ENCODE measurements at regions not wholly inside any gene's neighbourhood (a gene's known extent, or its start where the extent isn't known, plus 50 kb on each side); places are given as distances from the start of the nearest gene placed in this dataset.
A peak's percentile ranks its signal among the peaks of the same experiment; 100 is the strongest.

DNA sequence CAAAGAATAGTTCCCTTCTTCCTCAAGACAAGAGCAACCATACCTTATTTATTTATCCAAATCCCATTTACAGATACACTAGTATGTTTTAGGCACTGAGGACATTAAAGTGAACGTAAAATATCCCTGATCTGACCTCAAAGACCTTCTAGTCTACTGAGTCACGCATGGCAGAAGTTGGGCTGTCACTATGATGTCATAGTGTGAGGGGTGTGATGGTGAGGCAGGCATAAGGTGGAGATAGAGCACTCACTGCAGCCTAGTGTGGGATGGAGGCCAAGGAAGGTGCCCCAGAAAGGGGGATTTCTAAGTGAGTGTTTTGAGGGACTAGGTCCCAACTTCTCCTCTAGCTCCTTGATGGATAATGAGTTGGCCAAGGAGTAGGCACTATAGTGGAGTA lies 249.5 kb upstream of the SKOR2 start:
- Histone ChIP-seq H3K79me2 (ENCODE audit: insufficient read depth, low read length) (no peaks in the 10 kb centered on the region), H3K36me3 (ENCODE audit: insufficient read depth, low read length) (no peaks in the 10 kb centered on the region), H3K9me3 (ENCODE audit: insufficient read depth, low read depth, low read length) (no peaks in the 10 kb centered on the region), H4K20me1 (ENCODE audit: insufficient read depth, low read length) (no peaks in the 10 kb centered on the region), H3K4me3 (ENCODE audit: insufficient read depth, low read depth, low read length) (no peak overlapping the region), H3K4me1 (ENCODE audit: insufficient read depth, low read length) (no peaks in the 10 kb centered on the region), H3K9ac (ENCODE audit: low read length) (no peak overlapping the region), H3K27ac (ENCODE audit: low read depth, low read length) (no peak overlapping the region), H3K4me2 (ENCODE audit: low read length) (no peak overlapping the region), H2AFZ (ENCODE audit: low read depth, low read length) (no peak overlapping the region), H3K27me3 (ENCODE audit: insufficient read depth, low read length) (no peaks in the 10 kb centered on the region)
- TF ChIP-seq, protein P1, sequence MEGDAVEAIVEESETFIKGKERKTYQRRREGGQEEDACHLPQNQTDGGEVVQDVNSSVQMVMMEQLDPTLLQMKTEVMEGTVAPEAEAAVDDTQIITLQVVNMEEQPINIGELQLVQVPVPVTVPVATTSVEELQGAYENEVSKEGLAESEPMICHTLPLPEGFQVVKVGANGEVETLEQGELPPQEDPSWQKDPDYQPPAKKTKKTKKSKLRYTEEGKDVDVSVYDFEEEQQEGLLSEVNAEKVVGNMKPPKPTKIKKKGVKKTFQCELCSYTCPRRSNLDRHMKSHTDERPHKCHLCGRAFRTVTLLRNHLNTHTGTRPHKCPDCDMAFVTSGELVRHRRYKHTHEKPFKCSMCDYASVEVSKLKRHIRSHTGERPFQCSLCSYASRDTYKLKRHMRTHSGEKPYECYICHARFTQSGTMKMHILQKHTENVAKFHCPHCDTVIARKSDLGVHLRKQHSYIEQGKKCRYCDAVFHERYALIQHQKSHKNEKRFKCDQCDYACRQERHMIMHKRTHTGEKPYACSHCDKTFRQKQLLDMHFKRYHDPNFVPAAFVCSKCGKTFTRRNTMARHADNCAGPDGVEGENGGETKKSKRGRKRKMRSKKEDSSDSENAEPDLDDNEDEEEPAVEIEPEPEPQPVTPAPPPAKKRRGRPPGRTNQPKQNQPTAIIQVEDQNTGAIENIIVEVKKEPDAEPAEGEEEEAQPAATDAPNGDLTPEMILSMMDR (IDR thresholded peaks at IDR 0.05; ENCODE audit: insufficient read depth, low read depth, low read length), result no peak
- TF ChIP-seq EZH2 (IDR thresholded peaks at IDR 0.05; ENCODE audit: insufficient read depth, low read length), result no peak
- H3K36me3 Mint-ChIP-seq (ENCODE audit: low read depth, unreplicated experiment), result no peaks in the 10 kb centered on the region
- no peak overlapping the region for H3K27ac Mint-ChIP-seq (ENCODE audit: unreplicated experiment)
- H3K4me1 Mint-ChIP-seq (ENCODE audit: low read depth, unreplicated experiment), result no peaks in the 10 kb centered on the region
- H3K9me3 Mint-ChIP-seq (ENCODE audit: unreplicated experiment), result peaks cover 2% of the 10 kb centered on the region
- no peak overlapping the region for H3K4me3 Mint-ChIP-seq (ENCODE audit: unreplicated experiment)
- DNase-seq (ENCODE audit: low read depth) (no peak), FAIRE-seq (no peak)
- H3K27me3 Mint-ChIP-seq (ENCODE audit: low read depth, unreplicated experiment), result peaks cover 14% of the 10 kb centered on the region

DNA sequence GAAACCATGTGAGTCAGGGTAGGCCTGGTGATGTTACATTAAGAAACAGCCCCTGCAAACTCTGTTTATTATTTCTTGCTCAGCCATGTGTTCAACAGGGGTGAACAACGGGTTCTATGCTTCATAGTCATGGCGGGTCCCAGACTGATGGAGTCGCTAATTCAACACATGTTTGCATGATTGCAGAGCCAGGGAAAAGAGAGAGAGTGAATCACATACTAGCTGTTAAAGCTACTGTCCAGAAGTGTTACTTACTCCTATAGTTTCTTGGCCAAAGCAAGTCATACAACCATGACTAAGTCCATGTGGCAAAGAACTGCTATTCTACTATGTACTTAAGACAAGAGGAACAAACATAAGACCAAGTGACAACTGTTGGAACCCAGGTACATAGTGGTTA lies 241.2 kb upstream of the SKOR2 start:
- H4K20me1 ChIP-seq (ENCODE audit: insufficient read depth, low read length), result no peaks in the 10 kb centered on the region
- DNase-seq (ENCODE audit: low read depth), result no peak

DNA sequence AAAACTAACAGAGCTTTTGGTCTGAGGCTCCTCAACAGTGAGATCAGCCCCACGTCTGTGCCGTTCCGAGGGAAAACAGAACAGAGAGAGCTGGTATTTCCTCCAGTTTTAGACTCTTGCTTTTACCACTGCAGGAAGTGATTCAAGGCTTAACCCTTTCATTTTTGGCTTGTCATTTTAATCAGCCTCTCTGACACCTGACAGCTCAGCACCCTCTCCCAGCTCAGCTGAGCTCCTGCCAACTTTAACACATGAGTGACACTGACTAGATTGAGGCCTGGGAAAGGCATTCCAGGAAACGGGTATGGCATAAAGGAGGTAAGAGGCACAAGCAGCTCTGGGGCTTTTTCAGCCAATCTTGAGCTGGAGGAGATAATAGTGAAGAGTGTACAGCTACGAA lies 239.4 kb upstream of the SKOR2 start:
- Histone ChIP-seq H3K4me1 (ENCODE audit: insufficient read depth, low read length) (no peaks in the 10 kb centered on the region), H3K27ac (ENCODE audit: low read depth, low read length) (no peak overlapping the region), H4K20me1 (ENCODE audit: insufficient read depth, low read length) (no peaks in the 10 kb centered on the region), H3K9ac (ENCODE audit: low read length) (no peak overlapping the region), H3K36me3 (ENCODE audit: insufficient read depth, low read length) (no peaks in the 10 kb centered on the region), H3K27me3 (ENCODE audit: insufficient read depth, low read length) (no peaks in the 10 kb centered on the region), H3K79me2 (ENCODE audit: insufficient read depth, low read length) (no peaks in the 10 kb centered on the region), H3K9me3 (ENCODE audit: insufficient read depth, low read depth, low read length) (no peaks in the 10 kb centered on the region), H2AFZ (ENCODE audit: low read depth, low read length) (no peak overlapping the region), H3K4me2 (ENCODE audit: low read length) (no peak overlapping the region), H3K4me3 (ENCODE audit: insufficient read depth, low read depth, low read length) (no peak overlapping the region)
- DNase-seq (ENCODE audit: low read depth) (no peak), FAIRE-seq (no peak)
- Mint-ChIP-seq H3K4me1 (ENCODE audit: low read depth, unreplicated experiment) (peaks cover 14% of the 10 kb centered on the region), H3K9me3 (ENCODE audit: unreplicated experiment) (peaks cover 6% of the 10 kb centered on the region), H3K36me3 (ENCODE audit: low read depth, unreplicated experiment) (no peaks in the 10 kb centered on the region), H3K4me3 (ENCODE audit: unreplicated experiment) (no peak overlapping the region), H3K27ac (ENCODE audit: unreplicated experiment) (peak overlapping the region; percentile 22), H3K27me3 (ENCODE audit: low read depth, unreplicated experiment) (peaks cover 21% of the 10 kb centered on the region)
- TF ChIP-seq EZH2 (IDR thresholded peaks at IDR 0.05; ENCODE audit: insufficient read depth, low read length), result no peak
- TF ChIP-seq, protein P1 (IDR thresholded peaks at IDR 0.05; ENCODE audit: insufficient read depth, low read depth, low read length), result no peak

More for the DNA sequence above, 241.2 kb upstream of the SKOR2 start:
- Histone ChIP-seq H3K4me3 (ENCODE audit: insufficient read depth, low read depth, low read length) (no peak overlapping the region), H3K9ac (ENCODE audit: low read length) (no peak overlapping the region), H3K9me3 (ENCODE audit: insufficient read depth, low read depth, low read length) (no peaks in the 10 kb centered on the region), H2AFZ (ENCODE audit: low read depth, low read length) (no peak overlapping the region), H3K27me3 (ENCODE audit: insufficient read depth, low read length) (no peaks in the 10 kb centered on the region), H3K36me3 (ENCODE audit: insufficient read depth, low read length) (no peaks in the 10 kb centered on the region), H3K79me2 (ENCODE audit: insufficient read depth, low read length) (no peaks in the 10 kb centered on the region), H3K4me1 (ENCODE audit: insufficient read depth, low read length) (no peaks in the 10 kb centered on the region), H3K27ac (ENCODE audit: low read depth, low read length) (no peak overlapping the region), H3K4me2 (ENCODE audit: low read length) (no peak overlapping the region)
- Mint-ChIP-seq H3K27me3 (ENCODE audit: low read depth, unreplicated experiment) (peaks cover 16% of the 10 kb centered on the region), H3K27ac (ENCODE audit: unreplicated experiment) (no peak overlapping the region), H3K4me1 (ENCODE audit: low read depth, unreplicated experiment) (peaks cover 9% of the 10 kb centered on the region), H3K36me3 (ENCODE audit: low read depth, unreplicated experiment) (no peaks in the 10 kb centered on the region), H3K9me3 (ENCODE audit: unreplicated experiment) (peaks cover 3% of the 10 kb centered on the region), H3K4me3 (ENCODE audit: unreplicated experiment) (no peak overlapping the region)
- FAIRE-seq, result no peak
- TF ChIP-seq, protein P1 (IDR thresholded peaks at IDR 0.05; ENCODE audit: insufficient read depth, low read depth, low read length), result no peak
- no peak for TF ChIP-seq EZH2 (IDR thresholded peaks at IDR 0.05; ENCODE audit: insufficient read depth, low read length)

Data from astrocyte (in vitro differentiated cells and primary cell).